PFSK-1 (cell line): ENCODE measurements at regions not wholly inside any gene's neighbourhood (a gene's known extent, or its start where the extent isn't known, plus 50 kb on each side); places are given as distances from the start of the nearest gene placed in this dataset.

Experiments used
- FOXP2 ChIP-seq: optimal IDR thresholded peaks from 2 replicates; pipeline ENCODE3; 2011; ENCODE audit warnings: borderline replicate concordance, control low read depth, inconsistent platforms; ENCODE audit not compliant: insufficient read depth; ENCODE audit errors: extremely low read length, extremely low read depth
- POLR2AphosphoS5 ChIP-seq: IDR thresholded peaks from 2 replicates; pipeline ENCODE4 v1.6.1; 2012; ENCODE audit warnings: low read depth, mild to moderate bottlenecking, control low read depth, low read length, moderate library complexity
- SIN3A ChIP-seq: IDR thresholded peaks from 2 replicates; pipeline ENCODE4 v1.6.1; 2012; ENCODE audit warnings: mild to moderate bottlenecking, low read length, moderate library complexity, borderline replicate concordance; ENCODE audit not compliant: insufficient read depth
- TAF1 ChIP-seq: IDR thresholded peaks from 2 replicates; pipeline ENCODE4 v1.6.1; 2012; ENCODE audit warnings: low read length, control low read depth, borderline replicate concordance; ENCODE audit not compliant: insufficient read depth
- TF ChIP-seq, protein P1 (sequence below), 2 experiments: IDR thresholded peaks; 2 replicates each; pipeline versions ENCODE4 v1.6.1 to v1.8.0; 2011 to 2012; ENCODE audit warnings: low read depth in 2 of 2, low read length in 2 of 2, control low read depth in 1 of 2, inconsistent platforms in 1 of 2, mild to moderate bottlenecking in 1 of 2, moderate library complexity in 1 of 2; ENCODE audit not compliant: insufficient read depth in 1 of 2

DNA sequence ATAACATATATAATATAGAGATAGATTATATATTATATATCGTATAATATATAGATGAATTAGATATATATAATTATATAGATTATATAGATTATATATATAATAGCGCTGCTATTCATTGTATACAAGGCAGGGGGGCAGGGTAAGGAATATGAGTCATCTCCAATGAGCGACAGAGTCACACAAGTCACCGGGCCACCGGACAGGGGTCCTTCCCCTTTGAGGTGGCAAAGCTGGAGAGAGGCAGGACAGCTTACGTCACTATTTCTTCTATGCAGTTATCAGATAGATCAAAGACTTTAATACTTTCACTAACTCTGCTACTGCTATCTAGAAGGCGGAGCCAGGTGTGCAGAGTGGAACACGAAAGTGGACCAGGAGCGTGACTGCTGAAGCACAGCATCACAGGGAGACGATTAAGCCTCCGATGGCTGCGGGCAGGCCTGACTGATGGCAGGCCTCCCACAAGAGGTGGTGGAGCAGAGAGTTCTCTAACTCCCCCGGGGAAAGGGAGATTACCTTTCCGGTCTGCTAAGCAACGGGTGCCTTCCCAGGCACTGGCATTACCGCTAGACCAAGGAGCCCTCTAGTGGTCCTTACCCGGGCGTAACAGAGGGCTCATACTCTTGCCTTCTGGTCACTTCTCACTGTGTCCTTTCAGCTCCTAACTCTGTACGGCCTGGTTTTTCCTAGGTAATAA lies 2154.7 kb downstream of the MRPL39 start:
- TF ChIP-seq, protein P1, sequence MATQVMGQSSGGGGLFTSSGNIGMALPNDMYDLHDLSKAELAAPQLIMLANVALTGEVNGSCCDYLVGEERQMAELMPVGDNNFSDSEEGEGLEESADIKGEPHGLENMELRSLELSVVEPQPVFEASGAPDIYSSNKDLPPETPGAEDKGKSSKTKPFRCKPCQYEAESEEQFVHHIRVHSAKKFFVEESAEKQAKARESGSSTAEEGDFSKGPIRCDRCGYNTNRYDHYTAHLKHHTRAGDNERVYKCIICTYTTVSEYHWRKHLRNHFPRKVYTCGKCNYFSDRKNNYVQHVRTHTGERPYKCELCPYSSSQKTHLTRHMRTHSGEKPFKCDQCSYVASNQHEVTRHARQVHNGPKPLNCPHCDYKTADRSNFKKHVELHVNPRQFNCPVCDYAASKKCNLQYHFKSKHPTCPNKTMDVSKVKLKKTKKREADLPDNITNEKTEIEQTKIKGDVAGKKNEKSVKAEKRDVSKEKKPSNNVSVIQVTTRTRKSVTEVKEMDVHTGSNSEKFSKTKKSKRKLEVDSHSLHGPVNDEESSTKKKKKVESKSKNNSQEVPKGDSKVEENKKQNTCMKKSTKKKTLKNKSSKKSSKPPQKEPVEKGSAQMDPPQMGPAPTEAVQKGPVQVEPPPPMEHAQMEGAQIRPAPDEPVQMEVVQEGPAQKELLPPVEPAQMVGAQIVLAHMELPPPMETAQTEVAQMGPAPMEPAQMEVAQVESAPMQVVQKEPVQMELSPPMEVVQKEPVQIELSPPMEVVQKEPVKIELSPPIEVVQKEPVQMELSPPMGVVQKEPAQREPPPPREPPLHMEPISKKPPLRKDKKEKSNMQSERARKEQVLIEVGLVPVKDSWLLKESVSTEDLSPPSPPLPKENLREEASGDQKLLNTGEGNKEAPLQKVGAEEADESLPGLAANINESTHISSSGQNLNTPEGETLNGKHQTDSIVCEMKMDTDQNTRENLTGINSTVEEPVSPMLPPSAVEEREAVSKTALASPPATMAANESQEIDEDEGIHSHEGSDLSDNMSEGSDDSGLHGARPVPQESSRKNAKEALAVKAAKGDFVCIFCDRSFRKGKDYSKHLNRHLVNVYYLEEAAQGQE (IDR thresholded peaks at IDR 0.05; ENCODE audit: insufficient read depth in 1 of 2, low read depth in 2 of 2, low read length in 2 of 2) = no peak
- TF ChIP-seq SIN3A (no peak), FOXP2 (no peak), TAF1 (no peak), POLR2AphosphoS5 (no peak)

DNA sequence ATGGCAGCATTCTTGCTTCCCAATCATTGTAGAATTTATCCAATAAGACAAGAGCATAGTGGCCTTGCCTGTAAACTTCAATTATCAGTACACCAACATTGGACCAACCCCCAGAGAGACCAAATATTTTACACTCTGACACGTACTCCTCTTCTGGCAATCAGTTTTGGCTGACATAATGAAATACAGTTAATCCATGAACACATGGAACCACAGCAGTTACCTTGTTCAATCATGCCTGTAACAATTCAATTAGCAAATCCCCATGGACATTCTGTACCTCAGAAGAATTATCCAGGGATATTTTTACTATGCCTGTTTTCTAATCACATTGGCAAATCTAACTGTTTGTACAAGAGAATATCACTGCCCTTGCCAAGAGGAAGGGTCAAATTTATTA lies 2162.0 kb downstream of the MRPL39 start:
- TF ChIP-seq POLR2AphosphoS5 (no peak), SIN3A (no peak), FOXP2 (no peak), TAF1 (no peak)
- TF ChIP-seq, protein P1 (IDR thresholded peaks at IDR 0.05; ENCODE audit: insufficient read depth in 1 of 2, low read depth in 2 of 2, low read length in 2 of 2) = no peak

DNA sequence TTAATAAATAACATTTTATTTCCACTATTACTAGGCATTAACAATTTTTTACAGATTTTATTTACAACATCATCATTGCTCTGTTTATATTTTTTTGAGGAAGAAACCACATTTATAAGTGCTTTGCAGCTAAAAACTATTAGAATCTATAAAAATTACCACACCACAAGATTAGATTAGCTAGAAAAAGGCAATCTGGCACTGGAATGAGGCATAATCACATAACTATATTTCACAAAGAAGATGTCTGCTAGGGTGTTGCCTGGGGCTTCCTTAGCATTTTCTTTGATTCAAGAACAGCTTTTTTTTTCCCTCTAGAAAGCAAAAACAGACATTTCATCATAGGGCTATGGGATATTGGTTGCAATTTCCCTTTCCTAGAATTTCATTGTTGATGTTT lies 2169.2 kb downstream of the MRPL39 start:
- TF ChIP-seq FOXP2 = no peak
- TF ChIP-seq, protein P1 (IDR thresholded peaks at IDR 0.05; ENCODE audit: insufficient read depth in 1 of 2, low read depth in 2 of 2, low read length in 2 of 2) = no peak
- TF ChIP-seq SIN3A = no peak
- TF ChIP-seq TAF1 = no peak
- TF ChIP-seq POLR2AphosphoS5 = no peak

DNA sequence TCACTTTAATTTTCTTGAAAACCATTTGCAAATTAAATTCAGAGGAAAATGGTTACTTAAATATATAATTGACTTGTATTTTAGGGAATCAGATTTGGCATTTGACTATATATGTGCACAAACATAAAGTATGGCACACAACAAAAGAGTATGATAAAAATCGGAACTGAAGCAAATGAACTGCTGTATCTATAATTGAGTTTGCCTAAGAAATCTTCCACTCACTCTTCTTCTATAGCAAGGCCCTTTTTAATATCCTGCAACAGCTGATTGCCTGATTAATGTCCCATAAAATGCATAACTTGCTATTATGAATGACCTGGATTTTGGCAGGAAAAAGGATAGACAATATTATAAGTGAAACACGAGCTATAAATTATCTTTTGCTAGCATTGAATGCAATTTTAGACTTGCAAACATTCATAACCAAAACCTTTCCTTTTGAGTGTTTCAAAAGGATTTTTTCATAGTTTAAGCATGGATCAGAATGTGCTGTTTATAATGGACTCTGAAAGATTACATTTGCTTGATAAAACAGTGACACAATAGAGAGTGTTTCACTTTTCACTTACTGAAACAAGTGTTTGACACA lies 2204.3 kb downstream of the MRPL39 start:
- TF ChIP-seq SIN3A (no peak), POLR2AphosphoS5 (no peak), TAF1 (no peak), FOXP2 (no peak)
- TF ChIP-seq, protein P1 (IDR thresholded peaks at IDR 0.05; ENCODE audit: insufficient read depth in 1 of 2, low read depth in 2 of 2, low read length in 2 of 2) = no peak
